ENCODE measurements at regions not wholly inside any gene's neighbourhood (a gene's known extent, or its start where the extent isn't known, plus 50 kb on each side); places are given as distances from the start of the nearest gene placed in this dataset.

DNA sequence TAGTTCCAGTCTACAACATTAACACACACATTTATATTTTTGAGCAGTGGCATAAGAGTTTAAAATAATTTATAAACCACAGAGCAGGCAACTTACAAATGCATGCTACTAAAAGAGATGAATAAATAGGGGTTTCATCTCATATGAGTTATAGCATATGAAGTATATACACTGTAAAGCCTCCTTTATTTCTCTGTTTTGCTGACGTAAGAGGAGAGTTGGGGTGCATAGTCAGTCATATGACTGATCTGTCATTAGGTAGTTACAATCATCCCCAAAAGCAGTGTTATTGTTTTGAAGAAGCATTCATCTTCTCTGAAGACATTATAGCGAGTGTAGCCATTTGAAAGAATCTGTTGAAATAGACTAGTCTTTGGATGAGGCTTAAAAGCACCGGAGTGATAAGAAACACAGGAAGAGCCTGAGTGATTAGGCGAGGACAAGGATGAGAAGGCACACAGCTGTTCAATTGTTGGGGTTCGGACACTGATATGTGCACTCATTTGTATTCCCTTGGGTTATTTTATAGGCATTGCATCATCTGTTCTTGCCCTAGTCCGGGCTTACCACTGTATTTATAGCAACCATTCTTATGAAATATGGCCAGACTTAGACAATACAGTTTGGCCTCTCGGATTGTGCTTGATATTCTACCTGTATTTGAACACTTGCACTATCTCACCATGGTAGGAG is 325.7 kb downstream of the SAMD5 start:
- no peaks in the 10 kb centered on the region for H4K20me1 ChIP-seq (replicated peaks in 1 of 2; ENCODE audit: control insufficient read depth in 1 of 2, insufficient read depth in 2 of 2, low read length in 2 of 2)
- no peak overlapping the region for H3K4ac ChIP-seq (replicated peaks; ENCODE audit: insufficient read length, low read depth, low read length)
- no peak overlapping the region for H2AK5ac ChIP-seq (ENCODE audit: low read depth, low read length)
- H3K27me3 ChIP-seq (replicated peaks in 1 of 4; ENCODE audit: control insufficient read depth in 3 of 4, extremely low read depth in 1 of 4, insufficient read depth in 3 of 4, low read length in 3 of 4) = no peaks in the 10 kb centered on the region
- no peak overlapping the region for H3K23ac ChIP-seq (ENCODE audit: insufficient read length)
- H3K23me2 ChIP-seq (ENCODE audit: low read depth, low read length) = no peaks in the 10 kb centered on the region
- no peaks in the 10 kb centered on the region for H3K79me1 ChIP-seq (ENCODE audit: low read depth, low read length)
- no peaks in the 10 kb centered on the region for H3K4me1 ChIP-seq (replicated peaks in 1 of 4; ENCODE audit: control insufficient read depth in 3 of 4, insufficient read depth in 4 of 4, low read length in 3 of 4)
- ChIA-PET POLR2A (ENCODE audit: partially characterized antibody) (no interaction called here), CTCF (ENCODE audit: partially characterized antibody) (no interaction called here)
- no peak overlapping the region for H3K18ac ChIP-seq (ENCODE audit: extremely low read depth, low read length)
- no peak overlapping the region for H4K91ac ChIP-seq (replicated peaks; ENCODE audit: insufficient read length, low read length)
- no peak overlapping the region for H3K4me3 ChIP-seq (ENCODE audit: extremely low read depth in 1 of 4, insufficient read depth in 2 of 4, low read depth in 3 of 4, low read length in 4 of 4)
- H3K79me2 ChIP-seq (ENCODE audit: control insufficient read depth in 1 of 2, insufficient read depth in 2 of 2, low read length in 2 of 2) = no peaks in the 10 kb centered on the region
- no peak overlapping the region for H3K56ac ChIP-seq (replicated peaks; ENCODE audit: insufficient read length, low read depth, low read length)
- H3K36me3 ChIP-seq (ENCODE audit: control insufficient read depth in 2 of 4, insufficient read depth in 4 of 4, low read length in 3 of 4) = no peaks in the 10 kb centered on the region
- FAIRE-seq (no peak), DNase-seq (ENCODE audit: low read depth in 1 of 2, low spot score in 2 of 2) (no peak)
- 93% methylated on average over 7 of the region's 7 CpGs; no CpG with 5 or more reads in 1 of the 2 experiments for WGBS, 2 experiments (ENCODE audit: extremely low coverage in 1 of 2, insufficient coverage in 1 of 2, insufficient read length in 1 of 2, insufficient replicate concordance in 2 of 2, low coverage in 1 of 2, low lambda C conversion rate in 2 of 2, missing lambda C conversion rate in 1 of 2)
- no peak overlapping the region for H2BK120ac ChIP-seq (replicated peaks; ENCODE audit: low read depth, low read length)
- no peak overlapping the region for H2BK20ac ChIP-seq (ENCODE audit: low read length)
- H2AFZ ChIP-seq (ENCODE audit: low read length) = no peak overlapping the region
- no peak overlapping the region for H3K27ac ChIP-seq (ENCODE audit: low read depth, low read length)
- H2BK5ac ChIP-seq (ENCODE audit: low read depth, low read length) = no peak overlapping the region
- H4K5ac ChIP-seq (ENCODE audit: insufficient read length, low read depth, low read length) = no peak overlapping the region
- no peak overlapping the region for H2BK12ac ChIP-seq (ENCODE audit: low read depth, low read length)
- no peak overlapping the region for H3K9ac ChIP-seq (replicated peaks in 1 of 4; ENCODE audit: extremely low read depth in 1 of 4, low read depth in 3 of 4, low read length in 3 of 4)
- H3K4me2 ChIP-seq (ENCODE audit: insufficient read depth in 1 of 2, low read depth in 2 of 2, low read length in 2 of 2) = no peak overlapping the region
- no peak for TF ChIP-seq RAD21 (IDR thresholded peaks at IDR 0.05 in 1 of 2, conservative IDR thresholded peaks at IDR 0.05 in 1 of 2; ENCODE audit: low read depth in 2 of 2, low read length in 2 of 2)
- TF ChIP-seq GTF2F1 (IDR thresholded peaks at IDR 0.05; ENCODE audit: borderline replicate concordance, low read depth, low read length) = no peak
- TF ChIP-seq TEAD4 (IDR thresholded peaks at IDR 0.05; ENCODE audit: low read depth, low read length) = no peak
- TF ChIP-seq KDM5A (IDR thresholded peaks at IDR 0.05; ENCODE audit: low read length) = no peak
- TF ChIP-seq CHD2 (IDR thresholded peaks at IDR 0.05; ENCODE audit: low read length) = no peak
- no peak for TF ChIP-seq EZH2 (IDR thresholded peaks at IDR 0.05; ENCODE audit: low read depth, low read length, severe bottlenecking)
- no peak overlapping the region for H2BK15ac ChIP-seq (ENCODE audit: low read length)
- no peak overlapping the region for H3K14ac ChIP-seq (ENCODE audit: insufficient read length)
- no peaks in the 10 kb centered on the region for H3K9me3 ChIP-seq (ENCODE audit: insufficient read depth in 2 of 2, low read depth in 1 of 2, low read length in 1 of 2)
- no peak overlapping the region for H4K8ac ChIP-seq (ENCODE audit: extremely low read depth, insufficient read depth, low read length)

Data from H1 (cell line).